HL-60 (cell line): ENCODE measurements at regions not wholly inside any gene's neighbourhood (a gene's known extent, or its start where the extent isn't known, plus 50 kb on each side); places are given as distances from the start of the nearest gene placed in this dataset.

Source experiments
- DNase-seq, 2 experiments: peaks; one replicate each; pipeline ENCODE4 v3.0.0-alpha.2; 2010 to 2020; ENCODE audit warnings: low read depth in 1 of 2, low spot score in 1 of 2
- H3K27ac ChIP-seq: fragments of 250-450 bp; sonication (Bioruptor Pico); replicated peaks from 2 replicates; pipeline ENCODE4 v1.5.1; 2020; ENCODE audit warnings: mild to moderate bottlenecking, moderate library complexity
- H3K27me3 ChIP-seq: fragments of 250-450 bp; sonication (Bioruptor Pico); 2 replicates; pipeline ENCODE4 v1.5.1; 2021; ENCODE audit warnings: mild to moderate bottlenecking, moderate library complexity; ENCODE audit not compliant: insufficient read depth, poor library complexity, severe bottlenecking
- H3K4me3 ChIP-seq: replicated peaks from 2 replicates; pipeline ENCODE4 v1.5.1; 2011; ENCODE audit warnings: mild to moderate bottlenecking, control low read depth, low read length; ENCODE audit not compliant: insufficient read depth
- GABPA ChIP-seq: IDR thresholded peaks from 2 replicates; pipeline ENCODE4 v1.6.1; 2012; ENCODE audit warnings: low read depth
- POLR2AphosphoS5 ChIP-seq: IDR thresholded peaks from 2 replicates; pipeline ENCODE4 v1.6.1; 2012; ENCODE audit warnings: low read depth
- SPI1 ChIP-seq: IDR thresholded peaks from 2 replicates; pipeline ENCODE4 v1.6.1; 2012; ENCODE audit warnings: low read depth, mild to moderate bottlenecking, borderline replicate concordance
- TF ChIP-seq, protein P1 (sequence below): IDR thresholded peaks from 2 replicates; pipeline ENCODE4 v1.6.1; 2012; ENCODE audit warnings: low read depth; ENCODE audit not compliant: insufficient replicate concordance
- TF ChIP-seq, protein P2 (sequence below): IDR thresholded peaks from one replicate; pipeline ENCODE4 v1.5.1; 2011; ENCODE audit warnings: low read length, control low read depth, inconsistent platforms; ENCODE audit not compliant: insufficient read depth

DNA sequence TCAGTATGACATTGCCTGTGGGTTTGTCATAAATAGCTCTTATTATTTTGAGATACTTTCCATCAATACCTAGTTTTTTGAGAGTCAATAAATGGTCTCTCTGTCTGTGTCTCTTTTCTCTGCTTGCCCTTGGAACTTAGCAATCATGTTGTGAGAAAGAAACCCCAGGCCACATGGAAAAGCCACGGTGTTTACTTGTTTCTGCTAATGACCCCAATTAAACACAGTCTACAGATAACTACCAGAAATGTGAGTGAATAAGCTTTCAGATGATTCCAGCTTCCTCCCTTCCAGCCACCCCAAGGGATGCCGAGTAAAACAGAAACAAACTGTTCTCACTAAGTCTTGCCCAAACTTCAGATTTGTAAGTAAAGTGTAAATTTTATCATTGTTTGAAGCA lies 584.9 kb downstream of the MAT2B start:
- DNase-seq, result no peak
- no peak overlapping the region for H3K4me3 ChIP-seq
- TF ChIP-seq, protein P1, sequence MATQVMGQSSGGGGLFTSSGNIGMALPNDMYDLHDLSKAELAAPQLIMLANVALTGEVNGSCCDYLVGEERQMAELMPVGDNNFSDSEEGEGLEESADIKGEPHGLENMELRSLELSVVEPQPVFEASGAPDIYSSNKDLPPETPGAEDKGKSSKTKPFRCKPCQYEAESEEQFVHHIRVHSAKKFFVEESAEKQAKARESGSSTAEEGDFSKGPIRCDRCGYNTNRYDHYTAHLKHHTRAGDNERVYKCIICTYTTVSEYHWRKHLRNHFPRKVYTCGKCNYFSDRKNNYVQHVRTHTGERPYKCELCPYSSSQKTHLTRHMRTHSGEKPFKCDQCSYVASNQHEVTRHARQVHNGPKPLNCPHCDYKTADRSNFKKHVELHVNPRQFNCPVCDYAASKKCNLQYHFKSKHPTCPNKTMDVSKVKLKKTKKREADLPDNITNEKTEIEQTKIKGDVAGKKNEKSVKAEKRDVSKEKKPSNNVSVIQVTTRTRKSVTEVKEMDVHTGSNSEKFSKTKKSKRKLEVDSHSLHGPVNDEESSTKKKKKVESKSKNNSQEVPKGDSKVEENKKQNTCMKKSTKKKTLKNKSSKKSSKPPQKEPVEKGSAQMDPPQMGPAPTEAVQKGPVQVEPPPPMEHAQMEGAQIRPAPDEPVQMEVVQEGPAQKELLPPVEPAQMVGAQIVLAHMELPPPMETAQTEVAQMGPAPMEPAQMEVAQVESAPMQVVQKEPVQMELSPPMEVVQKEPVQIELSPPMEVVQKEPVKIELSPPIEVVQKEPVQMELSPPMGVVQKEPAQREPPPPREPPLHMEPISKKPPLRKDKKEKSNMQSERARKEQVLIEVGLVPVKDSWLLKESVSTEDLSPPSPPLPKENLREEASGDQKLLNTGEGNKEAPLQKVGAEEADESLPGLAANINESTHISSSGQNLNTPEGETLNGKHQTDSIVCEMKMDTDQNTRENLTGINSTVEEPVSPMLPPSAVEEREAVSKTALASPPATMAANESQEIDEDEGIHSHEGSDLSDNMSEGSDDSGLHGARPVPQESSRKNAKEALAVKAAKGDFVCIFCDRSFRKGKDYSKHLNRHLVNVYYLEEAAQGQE, result no peak

DNA sequence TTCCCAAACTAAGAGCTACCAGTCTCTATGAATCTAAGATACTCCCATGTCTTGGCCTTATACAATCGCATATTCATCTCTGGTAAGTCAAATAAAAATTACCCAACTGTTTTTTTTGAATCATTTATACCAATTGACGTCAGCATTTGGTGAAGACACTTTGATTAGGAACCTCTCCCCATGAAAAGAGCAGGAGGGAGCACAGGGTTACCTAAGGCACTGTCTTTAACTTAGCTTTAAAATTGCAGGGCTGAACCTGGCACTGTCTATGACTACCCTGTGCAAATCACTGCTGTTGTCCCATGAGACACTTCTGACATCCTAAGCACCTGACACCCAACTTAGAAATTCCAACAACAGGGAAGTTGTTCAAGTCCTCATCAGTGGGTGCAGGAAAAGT lies 586.4 kb downstream of the MAT2B start:
- Histone ChIP-seq H3K4me3 (no peak overlapping the region), H3K27ac (no peak overlapping the region), H3K27me3 (no peaks in the 10 kb centered on the region)
- TF ChIP-seq, protein P2, sequence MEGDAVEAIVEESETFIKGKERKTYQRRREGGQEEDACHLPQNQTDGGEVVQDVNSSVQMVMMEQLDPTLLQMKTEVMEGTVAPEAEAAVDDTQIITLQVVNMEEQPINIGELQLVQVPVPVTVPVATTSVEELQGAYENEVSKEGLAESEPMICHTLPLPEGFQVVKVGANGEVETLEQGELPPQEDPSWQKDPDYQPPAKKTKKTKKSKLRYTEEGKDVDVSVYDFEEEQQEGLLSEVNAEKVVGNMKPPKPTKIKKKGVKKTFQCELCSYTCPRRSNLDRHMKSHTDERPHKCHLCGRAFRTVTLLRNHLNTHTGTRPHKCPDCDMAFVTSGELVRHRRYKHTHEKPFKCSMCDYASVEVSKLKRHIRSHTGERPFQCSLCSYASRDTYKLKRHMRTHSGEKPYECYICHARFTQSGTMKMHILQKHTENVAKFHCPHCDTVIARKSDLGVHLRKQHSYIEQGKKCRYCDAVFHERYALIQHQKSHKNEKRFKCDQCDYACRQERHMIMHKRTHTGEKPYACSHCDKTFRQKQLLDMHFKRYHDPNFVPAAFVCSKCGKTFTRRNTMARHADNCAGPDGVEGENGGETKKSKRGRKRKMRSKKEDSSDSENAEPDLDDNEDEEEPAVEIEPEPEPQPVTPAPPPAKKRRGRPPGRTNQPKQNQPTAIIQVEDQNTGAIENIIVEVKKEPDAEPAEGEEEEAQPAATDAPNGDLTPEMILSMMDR, result no peak
- TF ChIP-seq SPI1, result no peak
- no peak for TF ChIP-seq POLR2AphosphoS5
- no peak for TF ChIP-seq GABPA
- TF ChIP-seq, protein P1, result no peak
- DNase-seq, result no peak

More for the DNA sequence above, 584.9 kb downstream of the MAT2B start:
- Histone ChIP-seq H3K27ac (no peak overlapping the region), H3K27me3 (no peaks in the 10 kb centered on the region)

DNA sequence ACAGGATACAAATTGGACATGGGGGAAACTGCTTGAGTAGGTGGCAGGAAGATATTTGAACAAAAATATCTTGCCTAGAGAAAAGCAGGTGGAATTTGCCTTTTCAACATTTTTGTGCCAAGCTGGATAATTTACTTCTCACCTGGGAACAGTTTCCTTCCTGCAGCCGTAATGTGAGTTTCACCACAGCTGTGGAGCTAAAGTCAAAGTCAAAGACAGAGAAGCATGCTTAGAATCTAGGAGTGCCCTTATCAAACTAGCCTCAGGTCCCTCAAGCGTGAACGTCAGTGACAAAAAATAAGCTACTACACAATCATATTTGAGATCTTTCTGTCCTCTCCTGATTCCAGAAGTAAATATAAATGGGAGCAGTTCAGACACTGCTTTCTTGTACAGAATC lies 588.9 kb downstream of the MAT2B start:
- DNase-seq, result no peak
- Histone ChIP-seq H3K27me3 (no peaks in the 10 kb centered on the region), H3K27ac (no peak overlapping the region), H3K4me3 (no peak overlapping the region)
- TF ChIP-seq GABPA, result no peak
- no peak for TF ChIP-seq POLR2AphosphoS5
- no peak for TF ChIP-seq SPI1
- TF ChIP-seq, protein P1, result no peak
- TF ChIP-seq, protein P2, result no peak

DNA sequence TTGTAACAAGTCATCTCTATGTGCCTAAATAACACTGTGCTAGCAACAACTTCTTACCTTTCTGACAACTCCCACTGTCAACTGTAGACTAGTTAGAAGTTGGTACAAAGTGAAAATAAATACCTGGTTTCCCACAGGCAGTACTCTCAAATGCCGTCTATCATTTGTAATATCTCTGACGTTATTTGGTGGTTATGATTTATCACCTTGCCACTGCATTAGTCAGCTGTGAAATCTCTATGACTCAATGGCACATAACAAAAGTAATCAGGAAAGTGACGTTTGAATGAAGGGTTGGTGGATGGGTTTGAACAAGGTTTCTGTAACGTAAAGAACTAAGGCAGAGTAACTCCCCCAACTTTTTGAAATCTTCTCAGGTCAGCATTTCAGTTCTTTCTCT lies 592.3 kb downstream of the MAT2B start:
- DNase-seq, result no peak
- Histone ChIP-seq H3K27me3 (no peaks in the 10 kb centered on the region), H3K4me3 (no peak overlapping the region), H3K27ac (no peak overlapping the region)
- no peak for TF ChIP-seq POLR2AphosphoS5
- TF ChIP-seq, protein P2, result no peak
- TF ChIP-seq GABPA, result no peak
- TF ChIP-seq, protein P1, result no peak
- no peak for TF ChIP-seq SPI1
